Caco-2 (cell line): ENCODE measurements at regions not wholly inside any gene's neighbourhood (a gene's known extent, or its start where the extent isn't known, plus 50 kb on each side); places are given as distances from the start of the nearest gene placed in this dataset.

Experiments used
- BruUV-seq: library from RNA; stranded (reverse); fragments of 400-500 nt; replicated peaks from 2 replicates; lab custom pipeline; 2021; lab: Mats Ljungman, UMichigan
- CTCF ChIA-PET: fragments of 300-600 bp; sonication (Branson Sonifier 250); formaldehyde crosslinking; loops from one replicate; lab custom pipeline; 2022; ENCODE audit warnings: antibody characterized with exemption; lab: Charles Lee
- POLR2A ChIA-PET: fragments of 300-600 bp; sonication (Branson Sonifier 250); formaldehyde crosslinking; loops from one replicate; lab custom pipeline; 2022; ENCODE audit warnings: antibody characterized with exemption; lab: Charles Lee
- DNase-seq, 2 experiments: peaks; one replicate each; pipeline versions ENCODE4 v3.0.0 to v3.0.0-alpha.2; 2020 to 2022
- H3K27me3 ChIP-seq: replicated peaks from 2 replicates; pipeline ENCODE4 v1.6.0; 2011; ENCODE audit warnings: low read length; ENCODE audit not compliant: control insufficient read depth, insufficient read depth
- H3K36me3 ChIP-seq: 2 replicates; pipeline ENCODE4 v1.5.1; 2011; ENCODE audit warnings: low read length; ENCODE audit not compliant: control insufficient read depth, insufficient read depth
- H3K4me1 ChIP-seq: fragments of 250-450 bp; sonication (Bioruptor Pico); 2 replicates; pipeline ENCODE4 v1.5.1; 2020; ENCODE audit warnings: mild to moderate bottlenecking
- H3K4me3 ChIP-seq: 2 replicates; pipeline ENCODE4 v1.5.1; 2011; ENCODE audit warnings: low read depth, mild to moderate bottlenecking, control low read depth, low read length
- H3K9me3 ChIP-seq: fragments of 250-450 bp; sonication (Bioruptor Pico); 2 replicates; pipeline ENCODE4 v1.5.1; 2020; ENCODE audit warnings: mild to moderate bottlenecking, moderate library complexity
- H3K27ac Mint-ChIP-seq: one replicate; pipeline ENCODE4 v1.8.0; 2022; ENCODE audit warnings: mixed read lengths; ENCODE audit not compliant: unreplicated experiment
- H3K27me3 Mint-ChIP-seq: one replicate; pipeline ENCODE4 v1.8.0; 2022; ENCODE audit warnings: mixed read lengths; ENCODE audit not compliant: insufficient read depth, unreplicated experiment
- H3K36me3 Mint-ChIP-seq: one replicate; pipeline ENCODE4 v1.8.0; 2022; ENCODE audit warnings: mild to moderate bottlenecking, mixed read lengths; ENCODE audit not compliant: insufficient read depth, unreplicated experiment
- H3K4me1 Mint-ChIP-seq: one replicate; pipeline ENCODE4 v1.8.0; 2022; ENCODE audit warnings: low read depth, mixed read lengths; ENCODE audit not compliant: unreplicated experiment
- H3K4me3 Mint-ChIP-seq: one replicate; pipeline ENCODE4 v1.8.0; 2022; ENCODE audit warnings: mild to moderate bottlenecking, moderate library complexity, mixed read lengths; ENCODE audit not compliant: unreplicated experiment
- H3K9me3 Mint-ChIP-seq: one replicate; pipeline ENCODE4 v1.8.0; 2022; ENCODE audit warnings: mixed read lengths; ENCODE audit not compliant: unreplicated experiment
- CTCF ChIP-seq, 2 experiments: fragments of 200-600 bp in 1 of 2; IDR thresholded peaks; 1 replicate in 1 of 2; 2 replicates in 1 of 2; pipeline versions ENCODE4 v1.5.1 to v1.8.0; 2011 to 2022; ENCODE audit warnings: antibody characterized with exemption in 1 of 2, control low read depth in 1 of 2, inconsistent platforms in 1 of 2, low read depth in 1 of 2, low read length in 1 of 2, mild to moderate bottlenecking in 1 of 2, moderate library complexity in 1 of 2; ENCODE audit not compliant: insufficient read depth in 1 of 2, severe bottlenecking in 1 of 2, unreplicated experiment in 1 of 2
- intact Hi-C: fragments of 100-400 bp; cut with micrococcal nuclease; formaldehyde crosslinking; loops from one replicate; pipeline ENCODE4 v1.10.0; 2022; ENCODE audit not compliant: unreplicated experiment

- no peaks in the 10 kb centered on the region for H3K27me3 Mint-ChIP-seq
- intact Hi-C loops: no loop called here
- ChIA-PET POLR2A (no interaction called here), CTCF (no interaction called here)
- no peak for TF ChIP-seq CTCF (IDR thresholded peaks at IDR 0.05; ENCODE audit: insufficient read depth in 1 of 2, low read depth in 1 of 2, low read length in 1 of 2, severe bottlenecking in 1 of 2, unreplicated experiment in 1 of 2)
- H3K4me1 ChIP-seq: no peaks in the 10 kb centered on the region
- H3K27me3 ChIP-seq: no peaks in the 10 kb centered on the region
- H3K9me3 ChIP-seq: no peaks in the 10 kb centered on the region
- no peaks in the 10 kb centered on the region for H3K4me1 Mint-ChIP-seq
- no peak overlapping the region for H3K4me3 ChIP-seq
- no peaks in the 10 kb centered on the region for H3K9me3 Mint-ChIP-seq
- H3K27ac Mint-ChIP-seq: no peak overlapping the region
- no TSS peak for BruUV-seq
- H3K36me3 Mint-ChIP-seq: no peaks in the 10 kb centered on the region
- no peak overlapping the region for H3K4me3 Mint-ChIP-seq
- no peak for DNase-seq
- H3K36me3 ChIP-seq: no peaks in the 10 kb centered on the region
These were observed 1012.7 kb upstream of the ADGRL3 start for GRCh38 chr4:60187428-60187827.

GRCh38 chr4:60189286-60189685, 1010.8 kb upstream of the ADGRL3 start:
- no TSS peak for BruUV-seq
- Mint-ChIP-seq H3K27ac (no peak overlapping the region), H3K4me3 (no peak overlapping the region), H3K36me3 (no peaks in the 10 kb centered on the region), H3K9me3 (no peaks in the 10 kb centered on the region), H3K4me1 (no peaks in the 10 kb centered on the region), H3K27me3 (no peaks in the 10 kb centered on the region)
- ChIA-PET CTCF (no interaction called here), POLR2A (no interaction called here)
- no peaks in the 10 kb centered on the region for H3K27me3 ChIP-seq
- no peak for TF ChIP-seq CTCF (IDR thresholded peaks at IDR 0.05; ENCODE audit: insufficient read depth in 1 of 2, low read depth in 1 of 2, low read length in 1 of 2, severe bottlenecking in 1 of 2, unreplicated experiment in 1 of 2)
- no peaks in the 10 kb centered on the region for H3K36me3 ChIP-seq
- no peak for DNase-seq
- H3K4me3 ChIP-seq: no peak overlapping the region
- intact Hi-C loops: no loop called here
- no peaks in the 10 kb centered on the region for H3K9me3 ChIP-seq
- no peaks in the 10 kb centered on the region for H3K4me1 ChIP-seq

- CTCF ChIA-PET: no interaction called here
- H3K36me3 Mint-ChIP-seq: no peaks in the 10 kb centered on the region
- H3K27ac Mint-ChIP-seq: no peak overlapping the region
- Histone ChIP-seq H3K4me3 (no peak overlapping the region), H3K36me3 (no peaks in the 10 kb centered on the region), H3K4me1 (no peaks in the 10 kb centered on the region), H3K9me3 (no peaks in the 10 kb centered on the region), H3K27me3 (no peaks in the 10 kb centered on the region)
- POLR2A ChIA-PET: no interaction called here
- H3K27me3 Mint-ChIP-seq: no peaks in the 10 kb centered on the region
- no peak overlapping the region for H3K4me3 Mint-ChIP-seq
- intact Hi-C loops: no loop called here
- H3K9me3 Mint-ChIP-seq: no peaks in the 10 kb centered on the region
- H3K4me1 Mint-ChIP-seq: no peaks in the 10 kb centered on the region
- TF ChIP-seq CTCF (IDR thresholded peaks at IDR 0.05; ENCODE audit: insufficient read depth in 1 of 2, low read depth in 1 of 2, low read length in 1 of 2, severe bottlenecking in 1 of 2, unreplicated experiment in 1 of 2): no peak
- no TSS peak for BruUV-seq
- DNase-seq: no peak
These were observed 1005.9 kb upstream of the ADGRL3 start for GRCh38 chr4:60194214-60194613.
